Aorta (tissue), 5 donors: ENCODE measurements at regions not wholly inside any gene's neighbourhood (a gene's known extent, or its start where the extent isn't known, plus 50 kb on each side); places are given as distances from the start of the nearest gene placed in this dataset.

Source experiments
- ATAC-seq: fragments of 200-7000 bp; cut with Tn5 transposase; one replicate; pipeline ENCODE4 v1.9.1; 2022; ENCODE audit warnings: moderate library complexity; ENCODE audit not compliant: low FRiP score
- DNase-seq, 2 donors: peaks; one replicate each; pipeline ENCODE4 v3.0.0-alpha.2; 2020
- H3K27ac ChIP-seq, 2 donors: one replicate each; pipeline ENCODE4 v1.5.1; 2013; ENCODE audit warnings: low read length in 2 of 2, mild to moderate bottlenecking in 2 of 2, moderate library complexity in 2 of 2, control low read depth in 1 of 2, inconsistent platforms in 1 of 2, low read depth in 1 of 2
- H3K27me3 ChIP-seq, 2 donors: one replicate each; pipeline ENCODE4 v1.6.1; 2013; ENCODE audit warnings: control low read depth in 1 of 2, low read length in 1 of 2, mild to moderate bottlenecking in 1 of 2, moderate library complexity in 1 of 2; ENCODE audit not compliant: insufficient read depth in 2 of 2, control insufficient read depth in 1 of 2
- H3K36me3 ChIP-seq, 2 donors: one replicate each; pipeline ENCODE4 v1.6.1; 2013; ENCODE audit warnings: control low read depth in 1 of 2, low read length in 1 of 2, mild to moderate bottlenecking in 1 of 2; ENCODE audit not compliant: insufficient read depth in 2 of 2, control insufficient read depth in 1 of 2
- H3K4me1 ChIP-seq, 2 donors: one replicate each; pipeline ENCODE4 v1.6.1; 2013; ENCODE audit warnings: low read length in 2 of 2, control low read depth in 1 of 2, mild to moderate bottlenecking in 1 of 2, moderate library complexity in 1 of 2; ENCODE audit not compliant: insufficient read depth in 2 of 2, control insufficient read depth in 1 of 2
- H3K4me3 ChIP-seq, 2 donors: one replicate each; pipeline ENCODE4 v1.5.1; 2013; ENCODE audit warnings: low read length in 2 of 2, control low read depth in 1 of 2, mild to moderate bottlenecking in 1 of 2
- H3K9me3 ChIP-seq: one replicate; pipeline ENCODE4 v1.6.1; 2013; ENCODE audit warnings: mild to moderate bottlenecking, low read length; ENCODE audit not compliant: control insufficient read depth
- WGBS, 2 donors: extraction: QIAGEN DNeasy Blood & Tissue Kit; methylation state at CpG; one replicate each; pipeline ENCODE4 v1.1.7; 2013; 5-methylcytosine and 5-hydroxymethylcytosine counted together
- intact Hi-C, 2 donors: fragments of 100-400 bp; cut with DNase I; formaldehyde crosslinking; loops; one replicate each; pipeline versions ENCODE4 v1.14.2 to v1.15.0; 2022
- donor health status: healthy with polysubstance abuse.
- donor health status: Bipolar disorder and iron deficiency.
- donor health status: DM: no; HTN: no; CAD: no.
- donor health status: DM: no; HTN: no; CAD: no.
- donor health status: DM: yes; HTN: yes; CAD: no.

- H3K9me3 ChIP-seq = peaks cover 4% of the 10 kb centered on the region
- intact Hi-C loops = no loop called here
- no peaks in the 10 kb centered on the region for H3K36me3 ChIP-seq
- ATAC-seq = no peak
- H3K27me3 ChIP-seq = peaks cover 0 to 4% of the 10 kb centered on the region in 2 donors
- no peak overlapping the region for H3K27ac ChIP-seq
- DNase-seq = no peak
- H3K4me3 ChIP-seq = no peak overlapping the region
- no peaks in the 10 kb centered on the region for H3K4me1 ChIP-seq
- 93% methylated on average over 5 of the region's 5 CpGs for WGBS, 2 donors
These were observed 1119.7 kb downstream of the VRK1 start for GRCh38 chr14:97916669-97917568.

GRCh38 chr14:97920201-97920600 is 1123.0 kb downstream of the VRK1 start:
- Histone ChIP-seq H3K9me3 (peaks cover 7% of the 10 kb centered on the region), H3K27ac (no peak overlapping the region), H3K27me3 (peaks cover 0 to 2% of the 10 kb centered on the region in 2 donors), H3K36me3 (no peaks in the 10 kb centered on the region), H3K4me1 (no peaks in the 10 kb centered on the region), H3K4me3 (no peak overlapping the region)
- DNase-seq = no peak
- WGBS, 2 donors = 80 to 87% methylated on average over 5 of the region's 5 CpGs
- no peak for ATAC-seq
- intact Hi-C loops = no loop called here

- no peaks in the 10 kb centered on the region for H3K36me3 ChIP-seq
- ATAC-seq (no peak), DNase-seq (no peak)
- no peak overlapping the region for H3K4me3 ChIP-seq
- peaks cover 5% of the 10 kb centered on the region for H3K9me3 ChIP-seq
- no peak overlapping the region for H3K27ac ChIP-seq
- no peaks in the 10 kb centered on the region for H3K4me1 ChIP-seq
- 3 to 14% methylated on average over 5 of the region's 5 CpGs for WGBS, 2 donors
- intact Hi-C loops = no loop called here
- H3K27me3 ChIP-seq = peaks cover 0 to 5% of the 10 kb centered on the region in 2 donors
These were observed 1124.1 kb downstream of the VRK1 start for GRCh38 chr14:97921296-97921695.

- Histone ChIP-seq H3K4me3 (no peak overlapping the region), H3K4me1 (no peaks in the 10 kb centered on the region), H3K9me3 (peaks cover 3% of the 10 kb centered on the region), H3K36me3 (no peaks in the 10 kb centered on the region), H3K27me3 (peaks cover 0 to 3% of the 10 kb centered on the region in 2 donors), H3K27ac (no peak overlapping the region)
- no peak for ATAC-seq
- 76 to 83% methylated on average over 11 of the region's 11 CpGs for WGBS, 2 donors
- intact Hi-C loops = no loop called here
- no peak for DNase-seq
These were observed 1127.9 kb downstream of the VRK1 start for GRCh38 chr14:97924922-97925613.

GRCh38 chr14:97930166-97930565 is 1133.0 kb downstream of the VRK1 start:
- Histone ChIP-seq H3K36me3 (no peaks in the 10 kb centered on the region), H3K9me3 (peaks cover 2% of the 10 kb centered on the region), H3K27ac (no peak overlapping the region), H3K4me1 (no peaks in the 10 kb centered on the region), H3K27me3 (peaks cover 0 to 3% of the 10 kb centered on the region in 2 donors), H3K4me3 (no peak overlapping the region)
- intact Hi-C loops = no loop called here
- DNase-seq = no peak
- 69 to 71% methylated on average over 8 of the region's 8 CpGs for WGBS, 2 donors
- ATAC-seq = no peak

- no peak for DNase-seq
- intact Hi-C loops = no loop called here
- WGBS, 2 donors = 88% methylated on average over 4 of the region's 4 CpGs
- no peak overlapping the region for H3K27ac ChIP-seq
- H3K4me1 ChIP-seq = no peaks in the 10 kb centered on the region
- ATAC-seq = no peak
- H3K4me3 ChIP-seq = no peak overlapping the region
- no peaks in the 10 kb centered on the region for H3K36me3 ChIP-seq
- H3K9me3 ChIP-seq = peaks cover 2% of the 10 kb centered on the region
- H3K27me3 ChIP-seq = no peaks in the 10 kb centered on the region
These were observed 1134.1 kb downstream of the VRK1 start for GRCh38 chr14:97931273-97931672.

GRCh38 chr14:97942921-97943320 is 1145.7 kb downstream of the VRK1 start:
- DNase-seq (no peak), ATAC-seq (no peak)
- Histone ChIP-seq H3K4me1 (no peaks in the 10 kb centered on the region), H3K36me3 (no peaks in the 10 kb centered on the region), H3K27me3 (no peaks in the 10 kb centered on the region), H3K27ac (no peak overlapping the region), H3K4me3 (no peak overlapping the region), H3K9me3 (peaks cover 4% of the 10 kb centered on the region)
- 36 to 89% methylated on average over 1 of the region's 1 CpG for WGBS, 2 donors
- intact Hi-C loops = no loop called here

- Histone ChIP-seq H3K4me1 (no peaks in the 10 kb centered on the region), H3K27me3 (no peaks in the 10 kb centered on the region)
- WGBS, 2 donors = 51 to 62% methylated on average over 1 of the region's 1 CpG
These were observed 1146.4 kb downstream of the VRK1 start for GRCh38 chr14:97943619-97944018.

GRCh38 chr14:97944380-97944779 is 1147.2 kb downstream of the VRK1 start:
- no peak overlapping the region for H3K27ac ChIP-seq
- H3K27me3 ChIP-seq = no peaks in the 10 kb centered on the region
- peaks cover 3% of the 10 kb centered on the region for H3K9me3 ChIP-seq
- no peaks in the 10 kb centered on the region for H3K36me3 ChIP-seq
- 100% methylated on average over 1 of the region's 1 CpG for WGBS, 2 donors
- no peak overlapping the region for H3K4me3 ChIP-seq
- intact Hi-C loops = no loop called here
- DNase-seq (no peak), ATAC-seq (no peak)
- H3K4me1 ChIP-seq = no peaks in the 10 kb centered on the region

More at GRCh38 chr14:97943619-97944018, 1146.4 kb downstream of the VRK1 start:
- intact Hi-C loops = no loop called here
- Histone ChIP-seq H3K9me3 (peaks cover 4% of the 10 kb centered on the region), H3K36me3 (no peaks in the 10 kb centered on the region), H3K4me3 (no peak overlapping the region), H3K27ac (no peak overlapping the region)
- ATAC-seq (no peak), DNase-seq (no peak)
